ENCODE measurements at regions not wholly inside any gene's neighbourhood (a gene's known extent, or its start where the extent isn't known, plus 50 kb on each side); places are given as distances from the start of the nearest gene placed in this dataset.

DNA sequence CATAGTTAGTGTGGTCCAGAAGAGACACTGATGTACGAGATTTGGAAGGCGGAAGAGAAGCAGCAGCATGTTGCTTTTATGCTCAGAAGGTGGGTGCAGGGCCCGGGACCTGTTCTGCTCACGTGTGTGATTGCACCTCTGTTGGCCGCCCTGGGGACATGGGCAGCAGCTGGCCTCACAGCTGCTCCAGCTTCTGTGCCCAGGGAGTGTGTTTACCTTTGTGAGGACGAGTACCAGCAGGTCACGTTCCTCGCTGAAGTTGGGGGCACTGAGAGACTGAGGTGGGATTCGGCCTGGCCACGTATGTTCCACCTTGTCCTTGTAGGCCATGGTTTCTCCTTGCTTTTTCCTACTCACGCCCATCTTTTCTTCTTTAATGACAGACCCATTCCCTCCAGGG lies 86.3 kb downstream of the PMAIP1 start:
- TF ChIP-seq, protein P1, sequence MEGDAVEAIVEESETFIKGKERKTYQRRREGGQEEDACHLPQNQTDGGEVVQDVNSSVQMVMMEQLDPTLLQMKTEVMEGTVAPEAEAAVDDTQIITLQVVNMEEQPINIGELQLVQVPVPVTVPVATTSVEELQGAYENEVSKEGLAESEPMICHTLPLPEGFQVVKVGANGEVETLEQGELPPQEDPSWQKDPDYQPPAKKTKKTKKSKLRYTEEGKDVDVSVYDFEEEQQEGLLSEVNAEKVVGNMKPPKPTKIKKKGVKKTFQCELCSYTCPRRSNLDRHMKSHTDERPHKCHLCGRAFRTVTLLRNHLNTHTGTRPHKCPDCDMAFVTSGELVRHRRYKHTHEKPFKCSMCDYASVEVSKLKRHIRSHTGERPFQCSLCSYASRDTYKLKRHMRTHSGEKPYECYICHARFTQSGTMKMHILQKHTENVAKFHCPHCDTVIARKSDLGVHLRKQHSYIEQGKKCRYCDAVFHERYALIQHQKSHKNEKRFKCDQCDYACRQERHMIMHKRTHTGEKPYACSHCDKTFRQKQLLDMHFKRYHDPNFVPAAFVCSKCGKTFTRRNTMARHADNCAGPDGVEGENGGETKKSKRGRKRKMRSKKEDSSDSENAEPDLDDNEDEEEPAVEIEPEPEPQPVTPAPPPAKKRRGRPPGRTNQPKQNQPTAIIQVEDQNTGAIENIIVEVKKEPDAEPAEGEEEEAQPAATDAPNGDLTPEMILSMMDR (IDR thresholded peaks at IDR 0.05; ENCODE audit: borderline replicate concordance, extremely low read depth, low read length, poor library complexity, severe bottlenecking): no peak
- TF ChIP-seq EZH2 (IDR thresholded peaks at IDR 0.05; ENCODE audit: borderline replicate concordance, low read depth, low read length, severe bottlenecking): no peak

Measured in DND-41 (cell line).